Parathyroid adenoma (tissue), 2 donors: ENCODE measurements at regions not wholly inside any gene's neighbourhood (a gene's known extent, or its start where the extent isn't known, plus 50 kb on each side); places are given as distances from the start of the nearest gene placed in this dataset.

Experiments
- H2AFZ ChIP-seq: fragments of 300-600 bp; sonication (generic); one replicate; pipeline ENCODE4 v1.7.0; 2017; ENCODE audit warnings: antibody characterized with exemption, mild to moderate bottlenecking
- H3K27ac ChIP-seq: fragments of 300-600 bp; sonication (generic); one replicate; pipeline ENCODE4 v1.7.0; 2017
- H3K27me3 ChIP-seq: fragments of 300-600 bp; sonication (generic); one replicate; pipeline ENCODE4 v1.7.0; 2017; ENCODE audit warnings: low read length; ENCODE audit not compliant: control insufficient read depth, insufficient read depth
- H3K36me3 ChIP-seq: fragments of 300-600 bp; sonication (generic); one replicate; pipeline ENCODE4 v1.7.0; 2017; ENCODE audit warnings: low read length; ENCODE audit not compliant: control insufficient read depth, insufficient read depth
- H3K4me1 ChIP-seq: fragments of 300-600 bp; sonication (generic); one replicate; pipeline ENCODE4 v1.7.0; 2017; ENCODE audit warnings: control low read depth
- H3K4me2 ChIP-seq: fragments of 300-600 bp; sonication (generic); one replicate; pipeline ENCODE4 v1.7.0; 2017; ENCODE audit warnings: low read length
- H3K4me3 ChIP-seq: fragments of 300-600 bp; sonication (generic); one replicate; pipeline ENCODE4 v1.7.0; 2017; ENCODE audit warnings: low read depth, low read length
- H3K79me2 ChIP-seq: fragments of 300-600 bp; sonication (generic); one replicate; pipeline ENCODE4 v1.7.0; 2017; ENCODE audit warnings: control low read depth
- H3K9ac ChIP-seq: fragments of 300-600 bp; sonication (generic); one replicate; pipeline ENCODE4 v1.7.0; 2017; ENCODE audit warnings: mild to moderate bottlenecking
- H3K9me3 ChIP-seq: fragments of 300-600 bp; sonication (generic); one replicate; pipeline ENCODE4 v1.7.0; 2017; ENCODE audit warnings: low read length; ENCODE audit not compliant: control insufficient read depth
- TF ChIP-seq, protein P1 (sequence below): fragments of 300-600 bp; sonication (generic); IDR thresholded peaks from one replicate; pipeline ENCODE4 v1.7.0; 2017; ENCODE audit warnings: antibody characterized with exemption, mild to moderate bottlenecking
- donor health status: primary hyperparathyroidism.

- no peak overlapping the region for H3K4me2 ChIP-seq
- H3K4me1 ChIP-seq: no peaks in the 10 kb centered on the region
- no peak overlapping the region for H3K4me3 ChIP-seq
- TF ChIP-seq, protein P1, sequence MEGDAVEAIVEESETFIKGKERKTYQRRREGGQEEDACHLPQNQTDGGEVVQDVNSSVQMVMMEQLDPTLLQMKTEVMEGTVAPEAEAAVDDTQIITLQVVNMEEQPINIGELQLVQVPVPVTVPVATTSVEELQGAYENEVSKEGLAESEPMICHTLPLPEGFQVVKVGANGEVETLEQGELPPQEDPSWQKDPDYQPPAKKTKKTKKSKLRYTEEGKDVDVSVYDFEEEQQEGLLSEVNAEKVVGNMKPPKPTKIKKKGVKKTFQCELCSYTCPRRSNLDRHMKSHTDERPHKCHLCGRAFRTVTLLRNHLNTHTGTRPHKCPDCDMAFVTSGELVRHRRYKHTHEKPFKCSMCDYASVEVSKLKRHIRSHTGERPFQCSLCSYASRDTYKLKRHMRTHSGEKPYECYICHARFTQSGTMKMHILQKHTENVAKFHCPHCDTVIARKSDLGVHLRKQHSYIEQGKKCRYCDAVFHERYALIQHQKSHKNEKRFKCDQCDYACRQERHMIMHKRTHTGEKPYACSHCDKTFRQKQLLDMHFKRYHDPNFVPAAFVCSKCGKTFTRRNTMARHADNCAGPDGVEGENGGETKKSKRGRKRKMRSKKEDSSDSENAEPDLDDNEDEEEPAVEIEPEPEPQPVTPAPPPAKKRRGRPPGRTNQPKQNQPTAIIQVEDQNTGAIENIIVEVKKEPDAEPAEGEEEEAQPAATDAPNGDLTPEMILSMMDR: no peak
- H3K27me3 ChIP-seq: no peaks in the 10 kb centered on the region
- no peaks in the 10 kb centered on the region for H3K79me2 ChIP-seq
- H3K9me3 ChIP-seq: no peaks in the 10 kb centered on the region
- no peak overlapping the region for H3K27ac ChIP-seq
- no peak overlapping the region for H3K9ac ChIP-seq
- H2AFZ ChIP-seq: no peak overlapping the region
- H3K36me3 ChIP-seq: no peaks in the 10 kb centered on the region
Observed at GRCh38 chr4:186889876-186890643, 166.4 kb upstream of the FAT1 start.

DNA sequence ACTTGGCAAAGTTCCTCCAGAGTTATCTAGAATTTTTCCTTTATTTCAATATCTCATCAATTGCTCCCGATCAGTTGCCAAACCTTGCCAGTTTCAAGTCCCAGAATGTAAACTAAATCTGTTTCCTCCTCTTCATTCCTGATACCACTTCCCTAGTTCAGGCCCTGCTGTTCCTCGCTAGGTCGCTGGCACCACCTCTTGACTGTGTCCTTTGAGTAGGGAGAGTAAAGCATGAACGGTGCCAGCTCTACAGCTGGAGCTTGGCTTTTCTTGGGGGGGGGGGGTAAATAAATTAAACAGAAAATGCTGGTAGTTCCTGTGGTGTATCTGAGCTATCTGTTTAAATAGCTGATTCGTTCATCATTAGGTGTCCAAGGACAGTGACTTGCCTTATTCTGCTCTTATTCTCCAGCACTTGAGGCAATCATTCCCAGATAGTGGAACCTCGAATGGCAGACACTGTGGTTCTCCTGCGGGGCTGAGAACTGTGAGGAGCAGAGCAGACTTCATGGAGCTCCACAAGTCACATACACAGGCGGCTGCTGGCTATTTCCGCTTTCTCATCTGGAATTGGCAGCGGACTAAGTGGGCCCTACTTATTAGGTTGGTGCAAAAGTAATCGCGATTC is 168.3 kb upstream of the FAT1 start:
- Histone ChIP-seq H3K4me2 (no peak overlapping the region), H3K27ac (no peak overlapping the region), H2AFZ (no peak overlapping the region), H3K9me3 (no peaks in the 10 kb centered on the region), H3K36me3 (no peaks in the 10 kb centered on the region), H3K4me3 (no peak overlapping the region), H3K4me1 (no peaks in the 10 kb centered on the region), H3K79me2 (no peaks in the 10 kb centered on the region), H3K27me3 (no peaks in the 10 kb centered on the region), H3K9ac (no peak overlapping the region)
- TF ChIP-seq, protein P1: no peak

- Histone ChIP-seq H3K4me2 (no peak overlapping the region), H3K36me3 (no peaks in the 10 kb centered on the region), H3K27ac (no peak overlapping the region), H3K9ac (no peak overlapping the region), H3K9me3 (no peaks in the 10 kb centered on the region), H3K27me3 (no peaks in the 10 kb centered on the region), H3K4me3 (no peak overlapping the region), H3K4me1 (no peaks in the 10 kb centered on the region), H2AFZ (no peak overlapping the region), H3K79me2 (no peaks in the 10 kb centered on the region)
- TF ChIP-seq, protein P1: no peak
Observed at GRCh38 chr4:186898367-186898766, 174.7 kb upstream of the FAT1 start.

GRCh38 chr4:186900232-186900900 is 176.7 kb upstream of the FAT1 start:
- Histone ChIP-seq H3K4me1 (no peaks in the 10 kb centered on the region), H3K79me2 (no peaks in the 10 kb centered on the region), H3K9me3 (no peaks in the 10 kb centered on the region), H3K4me2 (no peak overlapping the region), H3K27ac (no peak overlapping the region), H2AFZ (no peak overlapping the region), H3K4me3 (no peak overlapping the region), H3K9ac (no peak overlapping the region), H3K36me3 (no peaks in the 10 kb centered on the region), H3K27me3 (no peaks in the 10 kb centered on the region)
- TF ChIP-seq, protein P1: no peak
